H1 (cell line): ENCODE measurements at regions not wholly inside any gene's neighbourhood (a gene's known extent, or its start where the extent isn't known, plus 50 kb on each side); places are given as distances from the start of the nearest gene placed in this dataset.

Experiments used
- EP300 ChIP-seq, 2 experiments: IDR thresholded peaks; 1 replicate in 1 of 2; 2 replicates in 1 of 2; pipeline ENCODE4 v1.6.1; 2011 to 2012; ENCODE audit warnings: low read depth in 2 of 2, low read length in 2 of 2, mild to moderate bottlenecking in 2 of 2, borderline replicate concordance in 1 of 2, inconsistent platforms in 1 of 2, moderate library complexity in 1 of 2
- NRF1 ChIP-seq: IDR thresholded peaks from 2 replicates; pipeline ENCODE4 v1.6.1; 2011; ENCODE audit warnings: mild to moderate bottlenecking, low read depth, low read length, improper control_type of control experiment
- TF ChIP-seq, protein P1 (sequence below): IDR thresholded peaks from 2 replicates; pipeline ENCODE4 v1.6.1; 2011; ENCODE audit warnings: low read depth, mild to moderate bottlenecking, low read length; ENCODE audit not compliant: insufficient read depth

DNA sequence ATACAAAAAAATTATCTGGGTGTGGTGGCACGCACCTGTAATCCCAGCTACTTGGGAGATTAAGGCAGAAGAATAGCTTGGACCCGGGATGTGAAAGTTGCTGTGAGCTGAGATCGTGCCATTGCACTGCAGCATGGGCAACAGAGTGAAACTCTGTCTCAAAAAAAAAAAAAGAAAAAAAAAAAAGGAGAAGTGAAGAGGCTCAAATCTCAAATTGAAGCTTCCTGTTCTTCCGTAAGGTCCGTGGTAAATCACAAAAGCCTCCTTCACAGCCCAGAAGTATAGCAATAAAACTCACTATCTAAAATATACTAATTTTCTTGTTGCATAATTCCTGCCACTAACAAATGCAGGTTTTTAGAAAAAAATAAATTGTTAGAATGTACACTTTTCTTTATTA, 498.2 kb upstream of the BRINP3 start (continued):
- TF ChIP-seq NRF1 (no peak), EP300 (IDR thresholded peaks at IDR 0.05; ENCODE audit: borderline replicate concordance in 1 of 2, low read depth in 2 of 2, low read length in 2 of 2) (no peak)
- TF ChIP-seq, protein P1, sequence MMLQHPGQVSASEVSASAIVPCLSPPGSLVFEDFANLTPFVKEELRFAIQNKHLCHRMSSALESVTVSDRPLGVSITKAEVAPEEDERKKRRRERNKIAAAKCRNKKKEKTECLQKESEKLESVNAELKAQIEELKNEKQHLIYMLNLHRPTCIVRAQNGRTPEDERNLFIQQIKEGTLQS = no peak
